ENCODE measurements at regions not wholly inside any gene's neighbourhood (a gene's known extent, or its start where the extent isn't known, plus 50 kb on each side); places are given as distances from the start of the nearest gene placed in this dataset.

DNA sequence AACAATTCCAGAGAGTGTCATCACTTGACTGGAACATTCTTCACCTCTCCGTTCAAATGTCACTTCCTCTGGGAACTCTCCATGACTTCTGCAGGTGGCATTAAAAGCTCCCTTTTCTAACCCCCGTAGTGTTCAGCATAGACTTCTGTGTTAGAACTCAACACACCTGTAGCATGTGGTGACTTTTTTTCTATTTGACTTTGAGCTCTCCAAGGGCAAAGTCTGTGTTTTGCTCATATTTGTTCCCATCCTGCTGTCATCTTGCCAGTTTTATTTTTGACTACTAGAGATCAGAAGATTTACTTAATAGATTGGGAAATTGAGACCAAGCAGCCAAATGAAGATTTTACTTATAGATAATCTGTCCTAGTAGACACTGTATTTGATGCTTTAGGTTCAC lies 367.1 kb downstream of the INSC start:
- TF ChIP-seq NR2C1 (IDR thresholded peaks at IDR 0.05), result no peak
- TF ChIP-seq NR2C1 (tag; IDR thresholded peaks at IDR 0.05), result no peak
- TF ChIP-seq, protein P1, sequence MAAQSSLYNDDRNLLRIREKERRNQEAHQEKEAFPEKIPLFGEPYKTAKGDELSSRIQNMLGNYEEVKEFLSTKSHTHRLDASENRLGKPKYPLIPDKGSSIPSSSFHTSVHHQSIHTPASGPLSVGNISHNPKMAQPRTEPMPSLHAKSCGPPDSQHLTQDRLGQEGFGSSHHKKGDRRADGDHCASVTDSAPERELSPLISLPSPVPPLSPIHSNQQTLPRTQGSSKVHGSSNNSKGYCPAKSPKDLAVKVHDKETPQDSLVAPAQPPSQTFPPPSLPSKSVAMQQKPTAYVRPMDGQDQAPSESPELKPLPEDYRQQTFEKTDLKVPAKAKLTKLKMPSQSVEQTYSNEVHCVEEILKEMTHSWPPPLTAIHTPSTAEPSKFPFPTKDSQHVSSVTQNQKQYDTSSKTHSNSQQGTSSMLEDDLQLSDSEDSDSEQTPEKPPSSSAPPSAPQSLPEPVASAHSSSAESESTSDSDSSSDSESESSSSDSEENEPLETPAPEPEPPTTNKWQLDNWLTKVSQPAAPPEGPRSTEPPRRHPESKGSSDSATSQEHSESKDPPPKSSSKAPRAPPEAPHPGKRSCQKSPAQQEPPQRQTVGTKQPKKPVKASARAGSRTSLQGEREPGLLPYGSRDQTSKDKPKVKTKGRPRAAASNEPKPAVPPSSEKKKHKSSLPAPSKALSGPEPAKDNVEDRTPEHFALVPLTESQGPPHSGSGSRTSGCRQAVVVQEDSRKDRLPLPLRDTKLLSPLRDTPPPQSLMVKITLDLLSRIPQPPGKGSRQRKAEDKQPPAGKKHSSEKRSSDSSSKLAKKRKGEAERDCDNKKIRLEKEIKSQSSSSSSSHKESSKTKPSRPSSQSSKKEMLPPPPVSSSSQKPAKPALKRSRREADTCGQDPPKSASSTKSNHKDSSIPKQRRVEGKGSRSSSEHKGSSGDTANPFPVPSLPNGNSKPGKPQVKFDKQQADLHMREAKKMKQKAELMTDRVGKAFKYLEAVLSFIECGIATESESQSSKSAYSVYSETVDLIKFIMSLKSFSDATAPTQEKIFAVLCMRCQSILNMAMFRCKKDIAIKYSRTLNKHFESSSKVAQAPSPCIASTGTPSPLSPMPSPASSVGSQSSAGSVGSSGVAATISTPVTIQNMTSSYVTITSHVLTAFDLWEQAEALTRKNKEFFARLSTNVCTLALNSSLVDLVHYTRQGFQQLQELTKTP (IDR thresholded peaks at IDR 0.05; ENCODE audit: low read depth in 1 of 2, partially characterized antibody in 2 of 2), result no peak
- TF ChIP-seq POLR2AphosphoS5 (IDR thresholded peaks at IDR 0.05; ENCODE audit: control insufficient read depth, insufficient read depth, low read depth, low read length), result no peak
- no peak for TF ChIP-seq JUNB (CRISPR knock-in tag; conservative IDR thresholded peaks at IDR 0.05)
- TF ChIP-seq, protein P2, sequence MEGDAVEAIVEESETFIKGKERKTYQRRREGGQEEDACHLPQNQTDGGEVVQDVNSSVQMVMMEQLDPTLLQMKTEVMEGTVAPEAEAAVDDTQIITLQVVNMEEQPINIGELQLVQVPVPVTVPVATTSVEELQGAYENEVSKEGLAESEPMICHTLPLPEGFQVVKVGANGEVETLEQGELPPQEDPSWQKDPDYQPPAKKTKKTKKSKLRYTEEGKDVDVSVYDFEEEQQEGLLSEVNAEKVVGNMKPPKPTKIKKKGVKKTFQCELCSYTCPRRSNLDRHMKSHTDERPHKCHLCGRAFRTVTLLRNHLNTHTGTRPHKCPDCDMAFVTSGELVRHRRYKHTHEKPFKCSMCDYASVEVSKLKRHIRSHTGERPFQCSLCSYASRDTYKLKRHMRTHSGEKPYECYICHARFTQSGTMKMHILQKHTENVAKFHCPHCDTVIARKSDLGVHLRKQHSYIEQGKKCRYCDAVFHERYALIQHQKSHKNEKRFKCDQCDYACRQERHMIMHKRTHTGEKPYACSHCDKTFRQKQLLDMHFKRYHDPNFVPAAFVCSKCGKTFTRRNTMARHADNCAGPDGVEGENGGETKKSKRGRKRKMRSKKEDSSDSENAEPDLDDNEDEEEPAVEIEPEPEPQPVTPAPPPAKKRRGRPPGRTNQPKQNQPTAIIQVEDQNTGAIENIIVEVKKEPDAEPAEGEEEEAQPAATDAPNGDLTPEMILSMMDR (IDR thresholded peaks at IDR 0.05 in 2 of 3, conservative IDR thresholded peaks at IDR 0.05 in 1 of 3; ENCODE audit: insufficient read depth in 2 of 3, low read depth in 1 of 3, low read length in 3 of 3), result no peak
- TF ChIP-seq NFYB (IDR thresholded peaks at IDR 0.05; ENCODE audit: extremely low read depth, insufficient read length), result no peak
